GM18870 (cell line): ENCODE measurements at regions not wholly inside any gene's neighbourhood (a gene's known extent, or its start where the extent isn't known, plus 50 kb on each side); places are given as distances from the start of the nearest gene placed in this dataset.

Experiments used
- ATAC-seq: cut with Tn5 transposase; IDR thresholded peaks from one replicate; pipeline ENCODE4 v1.9.1; 2021; ENCODE audit warnings: moderate library complexity; ENCODE audit not compliant: unreplicated experiment

GRCh38 chr7:36088553-36088952, 64.5 kb upstream of the EEPD1 start:
- ATAC-seq, result no peak

- no peak for ATAC-seq
Measured at GRCh38 chr7:36088966-36089365, 64.1 kb upstream of the EEPD1 start.

- ATAC-seq, result no peak
Measured at GRCh38 chr7:36090976-36091873, 61.8 kb upstream of the EEPD1 start.

GRCh38 chr7:36091874-36092176, 61.2 kb upstream of the EEPD1 start:
- ATAC-seq, result no peak

- ATAC-seq, result no peak
Measured at GRCh38 chr7:36092221-36092771, 60.8 kb upstream of the EEPD1 start.

GRCh38 chr7:36096460-36097095, 56.5 kb upstream of the EEPD1 start:
- no peak for ATAC-seq

GRCh38 chr7:36098096-36098495, 55.0 kb upstream of the EEPD1 start:
- ATAC-seq, result no peak

- no peak for ATAC-seq
Measured at GRCh38 chr7:36100226-36100625, 52.8 kb upstream of the EEPD1 start.

GRCh38 chr7:36100634-36101033, 52.4 kb upstream of the EEPD1 start:
- ATAC-seq, result no peak
